22Rv1 (cell line): ENCODE measurements at regions not wholly inside any gene's neighbourhood (a gene's known extent, or its start where the extent isn't known, plus 50 kb on each side); places are given as distances from the start of the nearest gene placed in this dataset.
"Not testable (repeated sequence)": the region's sequence is repeated elsewhere in the genome, so short reads cannot be mapped to it uniquely, and the experiment has no call there.

Experiments used
- CTCF ChIP-seq: fragments of 450-650 bp; IDR thresholded peaks from 2 replicates; pipeline ENCODE4 v1.5.1; 2017; ENCODE audit warnings: mild to moderate bottlenecking
- ZFX ChIP-seq: fragments of 450-650 bp; IDR thresholded peaks from 2 replicates; pipeline ENCODE4 v1.6.1; 2017; ENCODE audit warnings: antibody characterized with exemption, borderline replicate concordance

GRCh38 chr2:204167670-204168069, 231.1 kb downstream of the ICOS start:
- TF ChIP-seq CTCF, ZFX: not testable (repeated sequence)
